ENCODE measurements at regions not wholly inside any gene's neighbourhood (a gene's known extent, or its start where the extent isn't known, plus 50 kb on each side); places are given as distances from the start of the nearest gene placed in this dataset.

GRCh38 chr10:8477300-8477699 is 422.8 kb downstream of the GATA3 start:
- no peak for DNase-seq
- H3K4me3 ChIP-seq = no peak overlapping the region
- 85 to 89% methylated on average over 1 of the region's 1 CpG for WGBS, 2 donors
- H3K4me1 ChIP-seq = no peaks in the 10 kb centered on the region
- H3K27ac ChIP-seq = no peak overlapping the region
- no peaks in the 10 kb centered on the region for H3K27me3 ChIP-seq
- TF ChIP-seq POLR2AphosphoS5 (IDR thresholded peaks at IDR 0.05) = no peak
- TF ChIP-seq CTCF (IDR thresholded peaks at IDR 0.05) = no peak
- no peak for TF ChIP-seq EP300 (IDR thresholded peaks at IDR 0.05)
- intact Hi-C loops (cut with DNase I) = no loop called here
- H3K36me3 ChIP-seq = no peaks in the 10 kb centered on the region
- H3K9me3 ChIP-seq = peaks cover 0 to 3% (median 0%) of the 10 kb centered on the region in 4 donors

- intact Hi-C loops (cut with DNase I) = no loop called here
- Histone ChIP-seq H3K4me1 (no peaks in the 10 kb centered on the region), H3K27me3 (peaks cover 0 to 9% (median 0%) of the 10 kb centered on the region in 3 donors), H3K27ac (no peak overlapping the region), H3K36me3 (no peaks in the 10 kb centered on the region), H3K9me3 (no peaks in the 10 kb centered on the region), H3K4me3 (no peak overlapping the region)
- no peak for DNase-seq
- WGBS, 2 donors = 40 to 75% methylated on average over 10 of the region's 10 CpGs
- TF ChIP-seq POLR2AphosphoS5 (IDR thresholded peaks at IDR 0.05) (no peak), POLR2A (IDR thresholded peaks at IDR 0.05) (no peak), EP300 (IDR thresholded peaks at IDR 0.05) (no peak), CTCF (IDR thresholded peaks at IDR 0.05) (no peak)
Observed at GRCh38 chr10:8481718-8482504, 427.4 kb downstream of the GATA3 start.

- H3K4me1 ChIP-seq = no peaks in the 10 kb centered on the region
- H3K27ac ChIP-seq = no peak overlapping the region
- no peak overlapping the region for H3K4me3 ChIP-seq
- H3K9me3 ChIP-seq = no peaks in the 10 kb centered on the region
- intact Hi-C loops (cut with DNase I) = no loop called here
- no peak for DNase-seq
- H3K36me3 ChIP-seq = no peaks in the 10 kb centered on the region
- no peak for TF ChIP-seq POLR2A (IDR thresholded peaks at IDR 0.05)
- TF ChIP-seq CTCF (IDR thresholded peaks at IDR 0.05) = no peak
- TF ChIP-seq EP300 (IDR thresholded peaks at IDR 0.05) = no peak
- no peak for TF ChIP-seq POLR2AphosphoS5 (IDR thresholded peaks at IDR 0.05)
- H3K27me3 ChIP-seq = peaks cover 0 to 9% (median 0%) of the 10 kb centered on the region in 3 donors
- WGBS, 2 donors = 81 to 83% methylated on average over 6 of the region's 6 CpGs
Observed at GRCh38 chr10:8485032-8485431, 430.5 kb downstream of the GATA3 start.

- Histone ChIP-seq H3K27me3 (peaks cover 0 to 9% (median 0%) of the 10 kb centered on the region in 3 donors), H3K36me3 (no peaks in the 10 kb centered on the region), H3K4me3 (no peak overlapping the region), H3K4me1 (no peaks in the 10 kb centered on the region), H3K9me3 (no peaks in the 10 kb centered on the region), H3K27ac (no peak overlapping the region)
- no peak for TF ChIP-seq CTCF (IDR thresholded peaks at IDR 0.05)
- TF ChIP-seq POLR2A (IDR thresholded peaks at IDR 0.05) = no peak
- intact Hi-C loops (cut with DNase I) = no loop called here
- 88 to 90% methylated on average over 7 of the region's 7 CpGs for WGBS, 2 donors
- DNase-seq = no peak
Observed at GRCh38 chr10:8487346-8487745, 432.9 kb downstream of the GATA3 start.

- no peaks in the 10 kb centered on the region for H3K9me3 ChIP-seq
- no peaks in the 10 kb centered on the region for H3K36me3 ChIP-seq
- no peak overlapping the region for H3K4me3 ChIP-seq
- no peak for TF ChIP-seq POLR2AphosphoS5 (IDR thresholded peaks at IDR 0.05)
- no peak for TF ChIP-seq CTCF (IDR thresholded peaks at IDR 0.05)
- no peak for TF ChIP-seq POLR2A (IDR thresholded peaks at IDR 0.05)
- no peak for TF ChIP-seq EP300 (IDR thresholded peaks at IDR 0.05)
- intact Hi-C loops (cut with DNase I) = no loop called here
- no peaks in the 10 kb centered on the region for H3K4me1 ChIP-seq
- WGBS, 2 donors = 93 to 94% methylated on average over 3 of the region's 3 CpGs
- no peaks in the 10 kb centered on the region for H3K27me3 ChIP-seq
- no peak for DNase-seq
- no peak overlapping the region for H3K27ac ChIP-seq
Observed at GRCh38 chr10:8489232-8489631, 434.7 kb downstream of the GATA3 start.
